Mammary epithelial cell (primary cell): ENCODE measurements at regions not wholly inside any gene's neighbourhood (a gene's known extent, or its start where the extent isn't known, plus 50 kb on each side); places are given as distances from the start of the nearest gene placed in this dataset.
"Not testable (repeated sequence)": the region's sequence is repeated elsewhere in the genome, so short reads cannot be mapped to it uniquely, and the experiment has no call there.

Experiments used
- EZH2 ChIP-seq: IDR thresholded peaks from 2 replicates; pipeline ENCODE4 v1.6.1; 2012; ENCODE audit warnings: low read length, inconsistent platforms, borderline replicate concordance
- TF ChIP-seq, protein P1 (sequence below), 2 donors: IDR thresholded peaks in 1 of 2; conservative IDR thresholded peaks in 1 of 2; 2 replicates each; pipeline ENCODE4 v1.5.1; 2011 to 2012; ENCODE audit warnings: inconsistent platforms in 2 of 2, low read length in 2 of 2, mild to moderate bottlenecking in 2 of 2, control low read depth in 1 of 2, low read depth in 1 of 2; ENCODE audit not compliant: insufficient read depth in 1 of 2; ENCODE audit errors: extremely low read depth in 1 of 2

DNA sequence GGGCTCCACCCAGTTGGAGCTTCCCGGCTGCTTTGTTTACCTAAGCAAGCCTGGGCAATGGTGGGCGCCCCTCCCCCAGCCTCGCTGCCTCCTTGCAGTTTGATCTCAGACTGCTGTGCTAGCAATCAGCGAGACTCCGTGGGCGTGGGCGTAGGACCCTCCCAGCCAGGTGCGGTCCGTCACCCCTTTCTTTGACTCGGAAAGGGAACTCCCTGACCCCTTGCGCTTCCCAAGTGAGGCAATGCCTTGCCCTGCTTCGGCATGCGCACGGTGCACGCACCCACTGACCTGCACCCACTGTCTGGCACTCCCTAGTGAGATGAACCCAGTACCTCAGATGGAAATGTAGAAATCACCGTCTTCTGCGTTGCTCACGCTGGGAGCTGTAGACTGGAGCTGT is 254.4 kb upstream of the NMUR2 start:
- TF ChIP-seq, protein P1, sequence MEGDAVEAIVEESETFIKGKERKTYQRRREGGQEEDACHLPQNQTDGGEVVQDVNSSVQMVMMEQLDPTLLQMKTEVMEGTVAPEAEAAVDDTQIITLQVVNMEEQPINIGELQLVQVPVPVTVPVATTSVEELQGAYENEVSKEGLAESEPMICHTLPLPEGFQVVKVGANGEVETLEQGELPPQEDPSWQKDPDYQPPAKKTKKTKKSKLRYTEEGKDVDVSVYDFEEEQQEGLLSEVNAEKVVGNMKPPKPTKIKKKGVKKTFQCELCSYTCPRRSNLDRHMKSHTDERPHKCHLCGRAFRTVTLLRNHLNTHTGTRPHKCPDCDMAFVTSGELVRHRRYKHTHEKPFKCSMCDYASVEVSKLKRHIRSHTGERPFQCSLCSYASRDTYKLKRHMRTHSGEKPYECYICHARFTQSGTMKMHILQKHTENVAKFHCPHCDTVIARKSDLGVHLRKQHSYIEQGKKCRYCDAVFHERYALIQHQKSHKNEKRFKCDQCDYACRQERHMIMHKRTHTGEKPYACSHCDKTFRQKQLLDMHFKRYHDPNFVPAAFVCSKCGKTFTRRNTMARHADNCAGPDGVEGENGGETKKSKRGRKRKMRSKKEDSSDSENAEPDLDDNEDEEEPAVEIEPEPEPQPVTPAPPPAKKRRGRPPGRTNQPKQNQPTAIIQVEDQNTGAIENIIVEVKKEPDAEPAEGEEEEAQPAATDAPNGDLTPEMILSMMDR (conservative IDR thresholded peaks at IDR 0.05 in 1 of 2, IDR thresholded peaks at IDR 0.05 in 1 of 2; ENCODE audit: extremely low read depth in 1 of 2, insufficient read depth in 1 of 2, low read depth in 1 of 2, low read length in 2 of 2), result not testable (repeated sequence)
- TF ChIP-seq EZH2, result not testable (repeated sequence)
